Mesothelial cell of epicardium (in vitro differentiated cells): ENCODE measurements at regions not wholly inside any gene's neighbourhood (a gene's known extent, or its start where the extent isn't known, plus 50 kb on each side); places are given as distances from the start of the nearest gene placed in this dataset.
A peak's percentile ranks its signal among the peaks of the same experiment; 100 is the strongest.

Experiments
- DNase-seq, 2 experiments: peaks; one replicate each; pipeline ENCODE4 v3.0.0; 2021; ENCODE audit warnings: low spot score in 2 of 2; ENCODE audit not compliant: unreplicated experiment in 2 of 2
- H3K27ac Mint-ChIP-seq: 2 replicates; pipeline ENCODE4 v1.8.0; 2021; ENCODE audit warnings: mixed read lengths
- H3K27me3 Mint-ChIP-seq: 2 replicates; pipeline ENCODE4 v1.8.0; 2021; ENCODE audit warnings: low read depth, mixed read lengths
- H3K36me3 Mint-ChIP-seq: 2 replicates; pipeline ENCODE4 v1.8.0; 2021; ENCODE audit warnings: mixed read lengths
- H3K4me1 Mint-ChIP-seq: 2 replicates; pipeline ENCODE4 v1.8.0; 2021; ENCODE audit warnings: mixed read lengths
- H3K4me3 Mint-ChIP-seq: 2 replicates; pipeline ENCODE4 v1.8.0; 2021; ENCODE audit warnings: mild to moderate bottlenecking, moderate library complexity, mixed read lengths
- H3K9me3 Mint-ChIP-seq: 2 replicates; pipeline ENCODE4 v1.8.0; 2021; ENCODE audit warnings: mixed read lengths
- CTCF ChIP-seq: fragments of 200-600 bp; sonication (generic); IDR thresholded peaks from one replicate; pipeline ENCODE4 v1.5.0; 2021; ENCODE audit warnings: antibody characterized with exemption; ENCODE audit not compliant: unreplicated experiment

- Mint-ChIP-seq H3K36me3 (no peaks in the 10 kb centered on the region), H3K27ac (no peak overlapping the region), H3K4me3 (no peak overlapping the region), H3K9me3 (no peaks in the 10 kb centered on the region), H3K27me3 (peaks cover 2% of the 10 kb centered on the region), H3K4me1 (peaks cover 41% of the 10 kb centered on the region)
- TF ChIP-seq CTCF, result no peak
- DNase-seq, result no peak
These were observed 248.4 kb upstream of the TSHZ3 start for GRCh38 chr19:31597616-31598015.

GRCh38 chr19:31598730-31599238 lies 249.5 kb upstream of the TSHZ3 start:
- no peak for DNase-seq
- peaks cover 39% of the 10 kb centered on the region for H3K4me1 Mint-ChIP-seq

GRCh38 chr19:31600731-31601295 lies 251.6 kb upstream of the TSHZ3 start:
- H3K36me3 Mint-ChIP-seq, result no peaks in the 10 kb centered on the region
- H3K4me3 Mint-ChIP-seq, result no peak overlapping the region
- H3K27ac Mint-ChIP-seq, result peak overlapping the region; percentile 87
- H3K27me3 Mint-ChIP-seq, result no peaks in the 10 kb centered on the region
- H3K4me1 Mint-ChIP-seq, result peaks cover 25% of the 10 kb centered on the region
- no peak for TF ChIP-seq CTCF
- DNase-seq, result no peak
- H3K9me3 Mint-ChIP-seq, result no peaks in the 10 kb centered on the region

More at GRCh38 chr19:31598730-31599238, 249.5 kb upstream of the TSHZ3 start:
- Mint-ChIP-seq H3K27ac (no peak overlapping the region), H3K9me3 (no peaks in the 10 kb centered on the region), H3K36me3 (no peaks in the 10 kb centered on the region), H3K4me3 (no peak overlapping the region), H3K27me3 (no peaks in the 10 kb centered on the region)
- no peak for TF ChIP-seq CTCF

GRCh38 chr19:31601855-31602254 lies 252.6 kb upstream of the TSHZ3 start:
- DNase-seq, result no peak
- peaks cover 25% of the 10 kb centered on the region for H3K4me1 Mint-ChIP-seq
- H3K27ac Mint-ChIP-seq, result no peak overlapping the region
- no peaks in the 10 kb centered on the region for H3K27me3 Mint-ChIP-seq
- H3K36me3 Mint-ChIP-seq, result no peaks in the 10 kb centered on the region
- no peak for TF ChIP-seq CTCF
- no peak overlapping the region for H3K4me3 Mint-ChIP-seq
- H3K9me3 Mint-ChIP-seq, result no peaks in the 10 kb centered on the region

GRCh38 chr19:31602548-31602947 lies 253.3 kb upstream of the TSHZ3 start:
- Mint-ChIP-seq H3K9me3 (no peaks in the 10 kb centered on the region), H3K4me1 (peaks cover 25% of the 10 kb centered on the region), H3K27ac (no peak overlapping the region), H3K27me3 (no peaks in the 10 kb centered on the region), H3K36me3 (no peaks in the 10 kb centered on the region), H3K4me3 (no peak overlapping the region)
- TF ChIP-seq CTCF, result no peak
- no peak for DNase-seq

GRCh38 chr19:31604493-31605040 lies 255.3 kb upstream of the TSHZ3 start:
- H3K27ac Mint-ChIP-seq, result no peak overlapping the region
- H3K9me3 Mint-ChIP-seq, result no peaks in the 10 kb centered on the region
- H3K27me3 Mint-ChIP-seq, result no peaks in the 10 kb centered on the region
- no peaks in the 10 kb centered on the region for H3K36me3 Mint-ChIP-seq
- peaks cover 40% of the 10 kb centered on the region for H3K4me1 Mint-ChIP-seq
- no peak for TF ChIP-seq CTCF
- no peak for DNase-seq
- H3K4me3 Mint-ChIP-seq, result no peak overlapping the region
